ENCODE measurements at regions not wholly inside any gene's neighbourhood (a gene's known extent, or its start where the extent isn't known, plus 50 kb on each side); places are given as distances from the start of the nearest gene placed in this dataset.

DNA sequence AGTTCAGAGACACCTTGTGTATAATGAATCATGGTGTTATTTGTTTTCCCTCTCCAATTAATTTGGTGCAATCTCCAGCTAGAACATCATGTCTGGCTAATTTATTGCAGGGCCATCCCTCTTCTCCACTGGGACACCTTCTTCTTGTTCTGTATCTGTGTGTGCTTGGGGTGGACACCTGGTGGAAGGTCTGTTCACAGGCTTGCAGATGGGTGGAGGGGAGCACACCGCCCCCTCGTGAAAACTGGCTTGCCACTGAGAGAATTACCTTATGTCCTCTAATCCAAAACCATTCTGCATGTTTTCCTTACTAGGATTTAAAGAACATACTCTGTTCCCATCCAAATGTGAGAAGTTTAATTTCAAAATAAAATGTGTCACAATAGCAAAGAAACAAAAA is 1160.4 kb upstream of the ZEB2 start:
- Histone ChIP-seq H3K36me3 (no peaks in the 10 kb centered on the region), H3K9me3 (no peaks in the 10 kb centered on the region), H3K27ac (no peak overlapping the region), H3K4me3 (no peak overlapping the region), H3K4me1 (no peaks in the 10 kb centered on the region), H3K27me3 (no peaks in the 10 kb centered on the region)
- DNase-seq, result no peak
- TF ChIP-seq POLR2A (IDR thresholded peaks at IDR 0.05) (no peak), CTCF (IDR thresholded peaks at IDR 0.05) (no peak)

DNA sequence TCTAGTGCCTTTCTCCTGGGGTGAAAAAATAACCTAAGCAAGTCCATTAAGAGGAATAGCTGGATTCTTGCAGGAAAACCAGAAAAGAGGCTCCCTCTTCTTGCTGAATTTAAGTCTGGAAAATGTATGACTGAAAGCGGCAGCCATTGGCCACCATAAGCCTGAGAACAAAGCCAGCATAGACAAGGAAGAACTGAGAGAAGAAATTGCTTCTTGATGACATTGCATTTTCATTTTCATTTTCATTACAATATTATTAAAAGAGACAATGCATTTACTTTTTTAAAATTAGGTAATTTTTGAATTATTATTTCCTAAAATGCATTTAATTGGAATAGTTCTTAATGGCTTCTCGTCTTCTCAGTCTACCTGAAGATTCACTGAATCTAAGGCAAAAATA is 1157.5 kb upstream of the ZEB2 start:
- no peak for DNase-seq
- H3K36me3 ChIP-seq, result no peaks in the 10 kb centered on the region
- H3K9me3 ChIP-seq, result no peaks in the 10 kb centered on the region
- no peak overlapping the region for H3K4me3 ChIP-seq
- TF ChIP-seq CTCF (IDR thresholded peaks at IDR 0.05) (no peak), POLR2A (IDR thresholded peaks at IDR 0.05) (no peak)
- H3K27me3 ChIP-seq, result no peaks in the 10 kb centered on the region
- no peaks in the 10 kb centered on the region for H3K4me1 ChIP-seq
- H3K27ac ChIP-seq, result no peak overlapping the region

GRCh38 chr2:145674705-145675104 is 1154.8 kb upstream of the ZEB2 start:
- H3K36me3 ChIP-seq, result no peaks in the 10 kb centered on the region

GRCh38 chr2:145669301-145669700 is 1149.4 kb upstream of the ZEB2 start:
- Histone ChIP-seq H3K36me3 (no peaks in the 10 kb centered on the region), H3K27ac (no peak overlapping the region), H3K27me3 (no peaks in the 10 kb centered on the region), H3K9me3 (no peaks in the 10 kb centered on the region), H3K4me3 (no peak overlapping the region), H3K4me1 (no peaks in the 10 kb centered on the region)
- DNase-seq, result no peak
- TF ChIP-seq CTCF (IDR thresholded peaks at IDR 0.05) (no peak), POLR2A (IDR thresholded peaks at IDR 0.05) (no peak)

More at GRCh38 chr2:145674705-145675104, 1154.8 kb upstream of the ZEB2 start:
- no peaks in the 10 kb centered on the region for H3K9me3 ChIP-seq
- H3K4me3 ChIP-seq, result no peak overlapping the region
- H3K27me3 ChIP-seq, result no peaks in the 10 kb centered on the region
- no peak for TF ChIP-seq CTCF (IDR thresholded peaks at IDR 0.05)
- TF ChIP-seq POLR2A (IDR thresholded peaks at IDR 0.05), result no peak
- no peak for DNase-seq
- no peak overlapping the region for H3K27ac ChIP-seq
- no peaks in the 10 kb centered on the region for H3K4me1 ChIP-seq

GRCh38 chr2:145666552-145666951 is 1146.6 kb upstream of the ZEB2 start:
- Histone ChIP-seq H3K36me3 (no peaks in the 10 kb centered on the region), H3K9me3 (no peaks in the 10 kb centered on the region), H3K4me3 (no peak overlapping the region), H3K4me1 (no peaks in the 10 kb centered on the region), H3K27me3 (no peaks in the 10 kb centered on the region), H3K27ac (no peak overlapping the region)
- TF ChIP-seq POLR2A (IDR thresholded peaks at IDR 0.05) (no peak), CTCF (IDR thresholded peaks at IDR 0.05) (no peak)
- no peak for DNase-seq

- no peak overlapping the region for H3K27ac ChIP-seq
- H3K36me3 ChIP-seq, result no peaks in the 10 kb centered on the region
- no peaks in the 10 kb centered on the region for H3K27me3 ChIP-seq
- no peak for DNase-seq
- no peak for TF ChIP-seq POLR2A (IDR thresholded peaks at IDR 0.05)
- no peak for TF ChIP-seq CTCF (IDR thresholded peaks at IDR 0.05)
- H3K4me3 ChIP-seq, result no peak overlapping the region
- H3K9me3 ChIP-seq, result no peaks in the 10 kb centered on the region
- no peaks in the 10 kb centered on the region for H3K4me1 ChIP-seq
Measured at GRCh38 chr2:145657265-145657664, 1137.3 kb upstream of the ZEB2 start.

All from Peyer's patch (tissue), 4 donors.